H9 (cell line): ENCODE measurements at regions not wholly inside any gene's neighbourhood (a gene's known extent, or its start where the extent isn't known, plus 50 kb on each side); places are given as distances from the start of the nearest gene placed in this dataset.

ENCODE experiments used
- DNase-seq: peaks from one replicate; pipeline ENCODE4 v3.0.0-alpha.2; 2017
- H2AFZ ChIP-seq: one replicate; pipeline ENCODE4 v1.6.1; 2013; ENCODE audit warnings: mild to moderate bottlenecking, low read length, control low read depth, moderate library complexity
- H2AK5ac ChIP-seq: 2 replicates; pipeline ENCODE4 v1.6.1; 2013; ENCODE audit warnings: low read length, control low read depth, mixed read lengths; ENCODE audit not compliant: insufficient read length
- H2BK120ac ChIP-seq: one replicate; pipeline ENCODE4 v1.6.1; 2013; ENCODE audit warnings: low read depth, mild to moderate bottlenecking, low read length, control low read depth, inconsistent platforms; ENCODE audit not compliant: poor library complexity, severe bottlenecking
- H2BK12ac ChIP-seq: 2 replicates; pipeline ENCODE4 v1.6.1; 2013; ENCODE audit warnings: low read length, control low read depth, mixed read lengths, low read depth; ENCODE audit not compliant: insufficient read length
- H2BK15ac ChIP-seq: 2 replicates; pipeline ENCODE4 v1.6.1; 2013; ENCODE audit warnings: low read depth, low read length, control low read depth
- H2BK20ac ChIP-seq: one replicate; pipeline ENCODE4 v1.6.1; 2013; ENCODE audit warnings: low read depth, mild to moderate bottlenecking, low read length, control low read depth, inconsistent platforms; ENCODE audit not compliant: poor library complexity, severe bottlenecking
- H2BK5ac ChIP-seq: 2 replicates; pipeline ENCODE4 v1.6.1; 2013; ENCODE audit warnings: low read length, control low read depth, mixed read lengths; ENCODE audit not compliant: insufficient read length
- H3K14ac ChIP-seq: 2 replicates; pipeline ENCODE4 v1.6.1; 2013; ENCODE audit warnings: low read length, control low read depth; ENCODE audit not compliant: insufficient read depth
- H3K18ac ChIP-seq: 2 replicates; pipeline ENCODE4 v1.6.1; 2013; ENCODE audit warnings: low read depth, mild to moderate bottlenecking, mixed read lengths, low read length, control low read depth; ENCODE audit not compliant: insufficient read length
- H3K23ac ChIP-seq: 2 replicates; pipeline ENCODE4 v1.6.1; 2013; ENCODE audit warnings: low read length, control low read depth, mixed read lengths, low read depth; ENCODE audit not compliant: insufficient read length
- H3K23me2 ChIP-seq: 2 replicates; pipeline ENCODE4 v1.6.1; 2013; ENCODE audit warnings: low read depth, mild to moderate bottlenecking, mixed read lengths, low read length, control low read depth; ENCODE audit not compliant: insufficient read length, poor library complexity, severe bottlenecking
- H3K27ac ChIP-seq: 2 replicates; pipeline ENCODE4 v1.5.1; 2013; ENCODE audit warnings: low read length, control low read depth, mixed read lengths, low read depth; ENCODE audit not compliant: insufficient read length
- H3K27me3 ChIP-seq: 2 replicates; pipeline ENCODE4 v1.6.1; 2013; ENCODE audit warnings: low read length, control low read depth, inconsistent platforms; ENCODE audit not compliant: insufficient read depth
- H3K4ac ChIP-seq: 2 replicates; pipeline ENCODE4 v1.6.1; 2013; ENCODE audit warnings: low read depth, mild to moderate bottlenecking, control low read depth, inconsistent platforms, low read length, moderate library complexity
- H3K4me1 ChIP-seq: 2 replicates; pipeline ENCODE4 v1.6.1; 2013; ENCODE audit warnings: low read length, control low read depth, inconsistent platforms; ENCODE audit not compliant: insufficient read depth
- H3K4me2 ChIP-seq: 2 replicates; pipeline ENCODE4 v1.6.1; 2013; ENCODE audit warnings: low read length, control low read depth, mixed read lengths; ENCODE audit not compliant: insufficient read length, insufficient read depth
- H3K56ac ChIP-seq: 2 replicates; pipeline ENCODE4 v1.6.1; 2013; ENCODE audit warnings: low read depth, mild to moderate bottlenecking, mixed read lengths, low read length, control low read depth; ENCODE audit not compliant: insufficient read length
- H3K79me1 ChIP-seq: 2 replicates; pipeline ENCODE4 v1.6.1; 2013; ENCODE audit warnings: low read depth, mild to moderate bottlenecking, moderate library complexity, low read length, control low read depth, inconsistent platforms; ENCODE audit not compliant: insufficient read depth, poor library complexity, severe bottlenecking
- H3K79me2 ChIP-seq: 2 replicates; pipeline ENCODE4 v1.6.1; 2013; ENCODE audit warnings: low read length, control low read depth, inconsistent platforms; ENCODE audit not compliant: insufficient read depth
- H3K9ac ChIP-seq: 2 replicates; pipeline ENCODE4 v1.6.1; 2013; ENCODE audit warnings: low read length, control low read depth, mixed read lengths; ENCODE audit not compliant: insufficient read length; ENCODE audit errors: extremely low read depth
- H3K9me3 ChIP-seq: one replicate; pipeline ENCODE4 v1.6.1; 2013; ENCODE audit warnings: low read depth, low read length, inconsistent platforms; ENCODE audit not compliant: control insufficient read depth
- H3T11ph ChIP-seq: one replicate; pipeline ENCODE4 v1.6.1; 2013; ENCODE audit warnings: mild to moderate bottlenecking, low read length, control low read depth, inconsistent platforms
- H4K20me1 ChIP-seq: one replicate; pipeline ENCODE4 v1.6.1; 2013; ENCODE audit not compliant: control insufficient read depth, insufficient read length, insufficient read depth
- H4K5ac ChIP-seq: 2 replicates; pipeline ENCODE4 v1.6.1; 2013; ENCODE audit warnings: low read depth, mild to moderate bottlenecking, mixed read lengths, low read length, control low read depth; ENCODE audit not compliant: insufficient read length
- H4K8ac ChIP-seq: replicated peaks from 2 replicates; pipeline ENCODE4 v1.6.1; 2013; ENCODE audit warnings: low read length, control low read depth, mixed read lengths, low read depth; ENCODE audit not compliant: insufficient read length
- H4K91ac ChIP-seq: 2 replicates; pipeline ENCODE4 v1.6.1; 2013; ENCODE audit warnings: low read depth, mild to moderate bottlenecking, moderate library complexity, mixed read lengths, low read length, control low read depth; ENCODE audit not compliant: insufficient read length
- H3K27ac Mint-ChIP-seq, 3 experiments: 2 replicates in 2 of 3; 3 replicates in 1 of 3; pipeline ENCODE4 v1.8.0; 2020 to 2021; ENCODE audit warnings: mixed read lengths in 3 of 3, mild to moderate bottlenecking in 1 of 3, moderate library complexity in 1 of 3
- H3K27me3 Mint-ChIP-seq: 2 replicates; pipeline ENCODE4 v1.8.0; 2021; ENCODE audit warnings: low read depth, mild to moderate bottlenecking, moderate library complexity, mixed read lengths
- H3K36me3 Mint-ChIP-seq, 3 experiments: 2 replicates in 2 of 3; 3 replicates in 1 of 3; pipeline ENCODE4 v1.8.0; 2020 to 2021; ENCODE audit warnings: low read depth in 3 of 3, mixed read lengths in 3 of 3; ENCODE audit not compliant: insufficient read depth in 1 of 3
- H3K4me1 Mint-ChIP-seq, 2 experiments: 2 replicates each; pipeline ENCODE4 v1.8.0; 2020; ENCODE audit warnings: mixed read lengths in 2 of 2
- H3K4me3 Mint-ChIP-seq, 2 experiments: 2 replicates in 1 of 2; 3 replicates in 1 of 2; pipeline ENCODE4 v1.8.0; 2020 to 2021; ENCODE audit warnings: mild to moderate bottlenecking in 2 of 2, mixed read lengths in 2 of 2, moderate library complexity in 1 of 2
- H3K9me3 Mint-ChIP-seq, 2 experiments: 2 replicates in 1 of 2; 3 replicates in 1 of 2; pipeline ENCODE4 v1.8.0; 2020; ENCODE audit warnings: mild to moderate bottlenecking in 2 of 2, mixed read lengths in 2 of 2, moderate library complexity in 1 of 2
- CTCF ChIP-seq: fragments of 200-600 bp; sonication (generic); conservative IDR thresholded peaks from 3 replicates; pipeline ENCODE4 v1.8.0; 2021; ENCODE audit warnings: antibody characterized with exemption, mild to moderate bottlenecking
- WGBS: extraction: QIAGEN DNeasy Blood & Tissue Kit; methylation state at CpG from one replicate; pipeline ENCODE4 v1.1.7; 2013; ENCODE audit warnings: missing lambda C conversion rate, low lambda C conversion rate, mixed read lengths; ENCODE audit not compliant: insufficient read length; ENCODE audit errors: extremely low coverage; 5-methylcytosine and 5-hydroxymethylcytosine counted together

DNA sequence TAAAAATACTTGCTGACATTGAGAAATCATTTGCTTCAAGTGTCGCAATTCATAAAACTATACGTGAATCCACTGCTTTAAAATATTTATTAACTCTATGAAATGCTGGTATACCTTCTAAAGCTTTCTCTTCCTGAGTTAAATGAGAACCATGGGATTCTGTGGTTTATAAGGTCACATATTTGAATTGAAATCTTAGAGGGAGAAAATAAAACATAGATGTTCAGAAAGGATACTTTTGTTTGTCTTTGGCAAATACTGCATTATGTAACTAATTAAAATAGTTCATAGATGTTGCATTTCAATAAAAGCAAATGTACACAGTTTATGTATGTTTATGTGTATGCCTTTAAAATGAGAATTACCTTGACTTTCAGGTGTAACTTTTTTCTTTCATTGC is 250.1 kb downstream of the FAM170A start:
- Histone ChIP-seq H2AFZ (no peak overlapping the region), H2BK120ac (no peak overlapping the region), H3K4ac (no peak overlapping the region), H3K79me2 (no peaks in the 10 kb centered on the region), H3K18ac (no peak overlapping the region), H2BK5ac (no peak overlapping the region), H3K23me2 (no peaks in the 10 kb centered on the region), H3K56ac (no peak overlapping the region), H4K20me1 (no peaks in the 10 kb centered on the region), H4K8ac (no peak overlapping the region), H3K79me1 (no peaks in the 10 kb centered on the region), H2AK5ac (no peak overlapping the region), H3T11ph (no peak overlapping the region), H3K23ac (no peak overlapping the region), H3K4me1 (no peaks in the 10 kb centered on the region; the same call in 1 of the 2 replicates), H4K5ac (no peak overlapping the region), H3K27me3 (no peaks in the 10 kb centered on the region), H3K9me3 (no peaks in the 10 kb centered on the region), H3K14ac (no peak overlapping the region), H2BK12ac (no peak overlapping the region), H4K91ac (no peak overlapping the region), H3K27ac (no peak overlapping the region), H3K4me2 (no peak overlapping the region), H2BK15ac (no peak overlapping the region), H3K9ac (no peak overlapping the region), H2BK20ac (no peak overlapping the region)
- no peaks in the 10 kb centered on the region for H3K36me3 Mint-ChIP-seq
- no peak for DNase-seq
- no peak overlapping the region for H3K4me3 Mint-ChIP-seq
- H3K27me3 Mint-ChIP-seq: no peaks in the 10 kb centered on the region
- peaks cover 4 to 6% of the 10 kb centered on the region in 2 experiments for H3K4me1 Mint-ChIP-seq
- no peak overlapping the region for H3K27ac Mint-ChIP-seq
- no CpG with 5 or more reads among the region's 2 CpGs for WGBS
- TF ChIP-seq CTCF: no peak
- no peaks in the 10 kb centered on the region for H3K9me3 Mint-ChIP-seq
